Body of pancreas (tissue), 4 donors: ENCODE measurements at regions not wholly inside any gene's neighbourhood (a gene's known extent, or its start where the extent isn't known, plus 50 kb on each side); places are given as distances from the start of the nearest gene placed in this dataset.
A peak's percentile ranks its signal among the peaks of the same experiment; 100 is the strongest.

Source experiments
- ATAC-seq: fragments of 150-250 bp; one replicate; pipeline ENCODE4 v1.9.1; 2016
- DNase-seq, 4 donors: peaks; one replicate each; pipeline ENCODE4 v3.0.0-alpha.2; 2019
- H3K27ac ChIP-seq, 4 donors: fragments of 200-600 bp; sonication (generic); 1 replicate in 3 of 4; 2 replicates in 1 of 4; pipeline versions ENCODE4 v1.5.1 to v1.6.1; 2016 to 2019; ENCODE audit warnings: mild to moderate bottlenecking in 1 of 4, mixed read lengths in 1 of 4, moderate library complexity in 1 of 4
- H3K27me3 ChIP-seq, 2 donors: fragments of 200-600 bp; sonication (generic); one replicate each; pipeline ENCODE4 v1.6.0; 2016; ENCODE audit warnings: mild to moderate bottlenecking in 1 of 2
- H3K36me3 ChIP-seq, 2 donors: fragments of 200-600 bp; sonication (generic); replicated peaks in 1 of 2; 2 replicates each; pipeline ENCODE4 v1.5.1; 2016; ENCODE audit warnings: low read depth in 2 of 2; ENCODE audit not compliant: insufficient read depth in 1 of 2
- H3K4me1 ChIP-seq: fragments of 200-600 bp; sonication (generic); one replicate; pipeline ENCODE4 v1.6.0; 2016
- H3K4me3 ChIP-seq, 2 donors: fragments of 200-600 bp; sonication (generic); 1 replicate in 1 of 2; 2 replicates in 1 of 2; pipeline ENCODE4 v1.5.1; 2016 to 2019
- H3K9me3 ChIP-seq, 3 donors: fragments of 200-600 bp; sonication (generic); 1 replicate in 2 of 3; 2 replicates in 1 of 3; pipeline ENCODE4 v1.5.1; 2016
- POLR2A ChIP-seq, 3 donors: fragments of 450-650 bp; IDR thresholded peaks; one replicate each; pipeline ENCODE4 v1.6.1; 2016; ENCODE audit warnings: antibody characterized with exemption in 3 of 3, mild to moderate bottlenecking in 2 of 3
- WGBS, 2 donors: methylation state at CpG; one replicate each; pipeline ENCODE4 v1.1.5; 2017; 5-methylcytosine and 5-hydroxymethylcytosine counted together
- intact Hi-C: fragments of 100-400 bp; cut with DNase I; formaldehyde crosslinking; loops from one replicate; pipeline ENCODE4 v1.15.1; 2023
- TF ChIP-seq, protein P1 (sequence below), 7 experiments: fragments of 450-650 bp in 4 of 7; fragments of 200-600 bp in 3 of 7; sonication (generic) in 3 of 7; IDR thresholded peaks; one replicate each; pipeline ENCODE4 v1.5.1; 2016 to 2019; ENCODE audit warnings: antibody characterized with exemption in 7 of 7

DNA sequence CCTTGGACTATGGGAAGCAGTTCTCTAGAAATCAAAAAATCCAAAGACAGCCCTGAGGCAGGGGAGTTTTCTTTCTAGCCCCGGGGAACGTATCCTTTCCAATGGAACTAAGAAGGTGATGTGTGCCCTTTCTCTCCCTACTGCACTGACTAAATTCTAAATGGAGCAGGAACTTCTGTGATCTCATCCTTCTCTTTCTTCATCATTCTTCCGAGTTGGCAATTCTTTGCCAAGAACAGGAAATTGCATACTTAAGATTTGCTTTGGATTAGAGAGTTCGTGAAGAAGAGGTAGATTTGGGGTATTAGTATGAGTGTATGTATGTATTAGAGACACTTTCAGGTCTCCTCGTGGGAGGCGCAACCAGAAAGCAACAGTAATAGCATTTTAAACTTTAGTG lies 178.0 kb upstream of the PIK3R1 start:
- H3K27ac ChIP-seq = no peak overlapping the region
- TF ChIP-seq, protein P1, sequence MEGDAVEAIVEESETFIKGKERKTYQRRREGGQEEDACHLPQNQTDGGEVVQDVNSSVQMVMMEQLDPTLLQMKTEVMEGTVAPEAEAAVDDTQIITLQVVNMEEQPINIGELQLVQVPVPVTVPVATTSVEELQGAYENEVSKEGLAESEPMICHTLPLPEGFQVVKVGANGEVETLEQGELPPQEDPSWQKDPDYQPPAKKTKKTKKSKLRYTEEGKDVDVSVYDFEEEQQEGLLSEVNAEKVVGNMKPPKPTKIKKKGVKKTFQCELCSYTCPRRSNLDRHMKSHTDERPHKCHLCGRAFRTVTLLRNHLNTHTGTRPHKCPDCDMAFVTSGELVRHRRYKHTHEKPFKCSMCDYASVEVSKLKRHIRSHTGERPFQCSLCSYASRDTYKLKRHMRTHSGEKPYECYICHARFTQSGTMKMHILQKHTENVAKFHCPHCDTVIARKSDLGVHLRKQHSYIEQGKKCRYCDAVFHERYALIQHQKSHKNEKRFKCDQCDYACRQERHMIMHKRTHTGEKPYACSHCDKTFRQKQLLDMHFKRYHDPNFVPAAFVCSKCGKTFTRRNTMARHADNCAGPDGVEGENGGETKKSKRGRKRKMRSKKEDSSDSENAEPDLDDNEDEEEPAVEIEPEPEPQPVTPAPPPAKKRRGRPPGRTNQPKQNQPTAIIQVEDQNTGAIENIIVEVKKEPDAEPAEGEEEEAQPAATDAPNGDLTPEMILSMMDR (IDR thresholded peaks at IDR 0.05) = no peak
- TF ChIP-seq POLR2A (IDR thresholded peaks at IDR 0.05) = no peak
- no peaks in the 10 kb centered on the region for H3K27me3 ChIP-seq
- intact Hi-C loops = no loop called here
- ATAC-seq = no peak
- H3K36me3 ChIP-seq = no peaks in the 10 kb centered on the region
- DNase-seq = no peak
- peaks cover 22% of the 10 kb centered on the region for H3K4me1 ChIP-seq
- H3K9me3 ChIP-seq = no peaks in the 10 kb centered on the region
- no peak overlapping the region for H3K4me3 ChIP-seq
- 84 to 86% methylated on average over 6 of the region's 6 CpGs for WGBS, 2 donors

DNA sequence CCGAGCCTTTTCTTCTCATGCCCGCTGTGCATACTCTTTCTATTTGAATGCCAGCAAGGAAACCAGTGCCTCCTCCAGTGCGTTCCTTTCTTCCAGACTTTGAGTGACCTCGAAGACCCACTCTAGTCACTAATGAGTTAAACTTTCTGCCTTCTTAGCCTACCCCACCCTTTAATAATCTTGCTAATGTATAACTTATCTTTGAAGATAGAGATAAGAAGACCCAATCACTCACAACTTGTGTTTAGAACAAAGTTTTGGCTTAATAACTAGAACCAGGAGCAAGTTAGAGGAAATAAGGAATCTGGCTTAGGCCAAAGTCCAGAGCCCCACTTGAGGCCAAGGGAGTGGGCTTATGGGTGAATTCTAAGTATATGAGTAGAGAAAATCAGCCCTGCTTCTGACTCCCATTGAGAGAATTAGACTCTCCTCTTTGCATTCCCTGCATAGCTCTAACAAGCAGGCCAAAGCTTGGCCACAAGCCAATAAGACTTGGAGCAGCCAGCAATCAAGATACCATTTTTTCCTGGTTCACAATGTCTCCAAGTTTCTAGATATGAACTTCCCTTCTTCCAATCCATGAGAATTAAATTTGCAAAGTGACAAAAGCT lies 181.5 kb upstream of the PIK3R1 start:
- WGBS, 2 donors = 78 to 87% methylated on average over 4 of the region's 4 CpGs
- H3K36me3 ChIP-seq = no peaks in the 10 kb centered on the region
- ATAC-seq = peak; percentile 42
- H3K4me3 ChIP-seq = no peak overlapping the region
- TF ChIP-seq POLR2A (IDR thresholded peaks at IDR 0.05) = no peak
- TF ChIP-seq, protein P1 (IDR thresholded peaks at IDR 0.05) = no peak
- no peaks in the 10 kb centered on the region for H3K27me3 ChIP-seq
- H3K4me1 ChIP-seq = peaks cover 26% of the 10 kb centered on the region
- no peaks in the 10 kb centered on the region for H3K9me3 ChIP-seq
- peak; percentile 59 to 77 (median 72) for DNase-seq
- intact Hi-C loops = no loop called here
- H3K27ac ChIP-seq = no peak overlapping the region

- TF ChIP-seq, protein P1 (IDR thresholded peaks at IDR 0.05) = no peak
- TF ChIP-seq POLR2A (IDR thresholded peaks at IDR 0.05) = no peak
- no peak for ATAC-seq
- Histone ChIP-seq H3K9me3 (no peaks in the 10 kb centered on the region), H3K36me3 (no peaks in the 10 kb centered on the region), H3K4me1 (peaks cover 26% of the 10 kb centered on the region), H3K27ac (no peak overlapping the region), H3K4me3 (no peak overlapping the region), H3K27me3 (no peaks in the 10 kb centered on the region)
- intact Hi-C loops = no loop called here
- no peak for DNase-seq
- WGBS, 2 donors = 88 to 91% methylated on average over 5 of the region's 5 CpGs
Measured at GRCh38 chr5:68033029-68033428, 182.5 kb upstream of the PIK3R1 start.

DNA sequence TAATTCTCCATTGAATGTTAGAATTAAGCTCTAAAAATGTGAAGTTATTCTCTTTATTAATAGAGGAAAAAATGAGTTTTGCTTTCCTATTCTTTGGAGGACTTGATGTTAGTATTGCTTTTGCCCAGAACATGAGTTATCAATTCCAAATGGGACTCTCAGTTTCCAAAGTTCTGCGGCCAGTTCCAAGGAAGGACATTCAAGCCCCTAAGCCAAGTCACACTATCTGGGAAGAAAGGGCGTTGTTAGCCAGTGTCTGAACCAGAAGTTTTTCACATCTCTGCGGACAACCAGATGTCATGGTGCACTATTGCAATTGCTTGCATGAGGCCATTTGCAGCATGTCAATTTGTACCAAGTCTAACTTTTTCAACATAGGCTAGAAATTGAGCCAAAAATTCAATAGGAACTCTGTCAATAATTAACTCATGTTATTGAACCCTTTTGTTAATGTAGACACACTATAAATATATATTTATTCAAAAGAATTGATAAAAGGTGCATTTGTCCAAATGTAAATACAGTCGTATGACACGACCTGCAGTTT lies 183.3 kb upstream of the PIK3R1 start:
- Histone ChIP-seq H3K4me3 (no peak overlapping the region), H3K9me3 (no peaks in the 10 kb centered on the region), H3K36me3 (no peaks in the 10 kb centered on the region), H3K4me1 (peaks cover 26% of the 10 kb centered on the region), H3K27me3 (no peaks in the 10 kb centered on the region), H3K27ac (no peak overlapping the region)
- ATAC-seq = no peak
- WGBS, 2 donors = 56 to 59% methylated on average over 5 of the region's 5 CpGs
- TF ChIP-seq, protein P1 (IDR thresholded peaks at IDR 0.05) = no peak
- TF ChIP-seq POLR2A (IDR thresholded peaks at IDR 0.05) = no peak
- DNase-seq = no peak
- intact Hi-C loops = no loop called here
